C4-2B (cell line): ENCODE measurements at regions not wholly inside any gene's neighbourhood (a gene's known extent, or its start where the extent isn't known, plus 50 kb on each side); places are given as distances from the start of the nearest gene placed in this dataset.
"Not testable (repeated sequence)": the region's sequence is repeated elsewhere in the genome, so short reads cannot be mapped to it uniquely, and the experiment has no call there.

ENCODE experiments used
- H3K27ac ChIP-seq: fragments of 450-650 bp; 2 replicates; pipeline ENCODE4 v1.5.1; 2017
- ZFX ChIP-seq: fragments of 450-650 bp; IDR thresholded peaks from 2 replicates; pipeline ENCODE4 v1.6.1; 2017
- TF ChIP-seq, protein P1 (sequence below): fragments of 450-650 bp; conservative IDR thresholded peaks from 2 replicates; pipeline ENCODE4 v1.5.1; 2017; ENCODE audit warnings: mild to moderate bottlenecking

DNA sequence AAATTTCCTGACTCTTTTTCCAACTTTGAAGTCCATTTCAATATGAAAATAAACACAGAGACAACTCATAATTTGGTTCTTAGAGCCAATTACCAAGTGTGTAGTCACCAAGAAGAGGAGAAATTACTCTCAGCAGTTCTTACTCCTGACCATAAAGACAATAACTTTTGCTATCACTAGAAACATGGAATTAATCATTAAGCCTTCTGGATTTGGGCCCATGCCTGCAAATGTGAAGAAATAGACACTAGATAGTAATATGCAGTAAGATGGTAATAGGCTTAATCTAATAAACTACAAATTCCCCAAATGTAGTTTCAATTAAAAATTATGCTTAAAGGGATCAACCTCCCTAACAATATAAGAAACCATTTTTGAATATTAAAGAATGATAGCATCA is 185.1 kb upstream of the AGTR1 start:
- TF ChIP-seq ZFX = no peak
- TF ChIP-seq, protein P1, sequence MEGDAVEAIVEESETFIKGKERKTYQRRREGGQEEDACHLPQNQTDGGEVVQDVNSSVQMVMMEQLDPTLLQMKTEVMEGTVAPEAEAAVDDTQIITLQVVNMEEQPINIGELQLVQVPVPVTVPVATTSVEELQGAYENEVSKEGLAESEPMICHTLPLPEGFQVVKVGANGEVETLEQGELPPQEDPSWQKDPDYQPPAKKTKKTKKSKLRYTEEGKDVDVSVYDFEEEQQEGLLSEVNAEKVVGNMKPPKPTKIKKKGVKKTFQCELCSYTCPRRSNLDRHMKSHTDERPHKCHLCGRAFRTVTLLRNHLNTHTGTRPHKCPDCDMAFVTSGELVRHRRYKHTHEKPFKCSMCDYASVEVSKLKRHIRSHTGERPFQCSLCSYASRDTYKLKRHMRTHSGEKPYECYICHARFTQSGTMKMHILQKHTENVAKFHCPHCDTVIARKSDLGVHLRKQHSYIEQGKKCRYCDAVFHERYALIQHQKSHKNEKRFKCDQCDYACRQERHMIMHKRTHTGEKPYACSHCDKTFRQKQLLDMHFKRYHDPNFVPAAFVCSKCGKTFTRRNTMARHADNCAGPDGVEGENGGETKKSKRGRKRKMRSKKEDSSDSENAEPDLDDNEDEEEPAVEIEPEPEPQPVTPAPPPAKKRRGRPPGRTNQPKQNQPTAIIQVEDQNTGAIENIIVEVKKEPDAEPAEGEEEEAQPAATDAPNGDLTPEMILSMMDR = no peak
- no peak overlapping the region for H3K27ac ChIP-seq

DNA sequence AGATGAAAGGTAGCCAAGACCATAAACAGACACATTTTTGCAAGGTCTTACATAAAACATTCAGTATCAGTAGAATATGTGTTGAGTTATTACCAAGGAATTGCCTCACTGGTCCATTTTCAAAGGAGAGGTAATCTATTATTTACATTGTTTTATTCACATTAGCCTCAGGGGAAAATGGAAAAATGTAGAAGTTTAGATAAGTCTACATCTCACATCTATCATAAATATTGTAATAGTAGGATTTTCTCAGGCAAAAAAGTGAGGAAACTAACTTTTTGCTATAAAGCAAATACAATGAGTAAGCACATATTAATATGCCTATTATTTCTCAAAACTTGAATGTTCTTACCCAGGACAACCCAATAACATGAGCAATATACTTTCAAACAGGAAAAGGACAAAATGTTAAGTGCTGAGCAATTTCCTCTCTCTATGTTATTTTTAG is 184.6 kb upstream of the AGTR1 start:
- no peak for TF ChIP-seq ZFX
- TF ChIP-seq, protein P1 = no peak
- H3K27ac ChIP-seq = no peak overlapping the region

DNA sequence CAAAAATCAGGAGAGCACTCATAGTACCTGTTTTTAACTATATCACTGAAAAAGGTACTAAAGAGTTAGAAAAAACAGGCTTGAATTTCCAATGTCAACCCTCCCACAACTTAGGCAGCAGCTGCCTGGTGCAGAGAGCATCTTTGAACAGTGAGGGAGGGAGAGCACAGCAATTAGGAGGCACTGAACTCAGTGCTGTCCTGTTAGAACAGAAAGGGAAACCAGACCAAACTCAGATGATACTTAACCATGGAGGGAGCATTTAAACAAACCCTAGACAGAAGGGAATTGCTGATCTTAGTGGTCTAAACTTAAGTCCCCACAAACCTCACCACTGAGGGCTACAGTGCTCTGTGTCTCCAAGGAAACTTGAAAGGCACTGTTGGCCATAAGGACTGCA is 179.2 kb upstream of the AGTR1 start:
- TF ChIP-seq ZFX = no peak
- TF ChIP-seq, protein P1 = no peak
- no peak overlapping the region for H3K27ac ChIP-seq

DNA sequence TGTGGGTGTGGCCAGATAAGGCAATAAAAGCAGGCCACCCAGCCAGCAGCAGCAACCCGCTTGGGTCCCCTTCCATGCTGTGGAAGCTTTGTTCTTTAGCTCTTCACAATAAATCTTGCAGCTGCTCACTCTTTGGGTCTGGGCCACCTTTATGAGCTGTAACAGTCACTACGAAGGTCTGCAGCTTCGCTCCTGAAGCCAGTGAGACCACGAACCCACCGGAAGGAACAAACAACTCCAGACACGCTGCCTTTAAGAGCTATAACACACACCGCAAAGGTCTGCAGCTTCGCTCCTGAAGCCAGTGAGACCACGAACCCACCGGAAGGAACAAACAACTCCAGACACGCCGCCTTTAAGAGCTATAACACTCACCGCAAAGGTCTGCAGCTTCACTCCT is 172.1 kb upstream of the AGTR1 start:
- not testable (repeated sequence) for H3K27ac ChIP-seq

DNA sequence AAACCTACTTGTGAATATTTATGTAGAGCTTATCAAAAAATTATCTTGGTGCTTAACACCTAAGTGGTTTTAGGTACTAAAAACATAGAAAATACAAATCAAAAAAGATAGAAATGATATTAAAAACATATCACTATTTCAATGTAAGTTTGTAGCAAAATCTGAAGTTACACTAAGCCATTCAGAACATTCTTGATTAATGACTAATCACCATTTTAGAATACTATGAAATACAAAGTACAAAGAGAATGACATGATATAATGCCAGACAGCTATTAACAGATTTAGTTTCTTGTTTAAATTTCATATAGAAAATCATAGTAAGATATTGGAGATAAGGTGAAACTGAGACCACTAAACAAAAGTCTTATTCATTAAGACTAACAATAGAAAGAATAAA is 169.7 kb upstream of the AGTR1 start:
- H3K27ac ChIP-seq = no peak overlapping the region
- TF ChIP-seq, protein P1 = no peak
- TF ChIP-seq ZFX = no peak

DNA sequence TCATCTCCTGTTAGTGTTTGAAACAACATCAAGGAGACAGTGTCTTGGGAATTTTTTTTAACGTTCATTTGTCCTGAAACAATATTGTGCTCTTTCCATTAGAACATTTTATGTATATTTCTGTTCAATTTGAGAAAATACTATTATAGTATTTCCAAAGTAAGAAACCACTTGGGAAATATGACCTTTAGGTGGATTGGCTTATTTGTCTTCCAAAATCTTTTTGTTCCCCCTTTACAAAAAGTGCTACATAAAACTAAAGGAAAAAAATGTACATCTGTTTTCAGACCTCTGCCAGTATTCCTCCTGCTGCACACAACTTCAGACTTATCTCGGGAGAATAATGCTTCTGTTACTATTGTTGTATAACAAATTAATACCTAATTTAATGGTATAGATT is 165.9 kb upstream of the AGTR1 start:
- TF ChIP-seq, protein P1 = no peak
- TF ChIP-seq ZFX = no peak

DNA sequence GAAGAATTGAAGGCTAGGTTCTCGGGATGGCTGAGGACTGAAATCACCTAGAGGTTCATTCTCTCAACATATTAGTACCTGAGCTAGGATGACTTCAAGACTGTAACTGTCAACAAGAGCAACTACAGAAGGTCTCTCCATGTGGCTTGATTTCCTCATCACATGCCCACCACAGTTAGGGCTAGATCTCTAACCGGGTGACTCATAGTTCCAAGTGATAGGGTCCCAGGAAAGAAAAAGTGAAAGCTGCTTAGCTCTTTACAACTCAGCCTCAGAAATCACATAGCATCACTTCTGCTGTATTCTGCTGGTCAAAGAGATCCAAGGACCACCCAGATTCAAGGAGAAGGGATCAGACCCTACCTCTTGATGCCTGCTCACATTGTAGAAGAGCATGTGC is 165.4 kb upstream of the AGTR1 start:
- TF ChIP-seq ZFX = no peak
- TF ChIP-seq, protein P1 = no peak
- H3K27ac ChIP-seq = no peak overlapping the region

More for the DNA sequence above, 165.9 kb upstream of the AGTR1 start:
- no peak overlapping the region for H3K27ac ChIP-seq

DNA sequence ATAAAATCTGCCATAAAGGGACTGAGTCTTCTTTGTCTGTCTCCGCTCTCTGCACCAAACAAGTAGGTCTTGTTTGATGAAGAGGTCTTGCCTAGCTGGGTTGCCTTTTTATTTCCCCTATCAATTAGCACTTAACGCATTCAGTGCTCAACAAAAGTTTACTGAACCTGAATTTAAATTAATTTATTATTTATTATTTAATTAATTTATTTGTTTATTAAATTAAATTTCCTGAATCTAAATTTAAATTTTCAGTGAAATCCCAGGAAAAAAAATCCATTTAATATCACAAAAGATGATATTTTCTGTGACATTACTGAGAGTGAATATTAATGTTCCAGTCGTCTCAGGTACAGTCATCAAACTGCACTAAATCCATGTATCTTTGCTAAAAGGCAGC is 164.9 kb upstream of the AGTR1 start:
- no peak overlapping the region for H3K27ac ChIP-seq
- no peak for TF ChIP-seq ZFX
- TF ChIP-seq, protein P1 = no peak
